Transverse colon (tissue), 4 donors: ENCODE measurements at regions not wholly inside any gene's neighbourhood (a gene's known extent, or its start where the extent isn't known, plus 50 kb on each side); places are given as distances from the start of the nearest gene placed in this dataset.

ENCODE experiments used
- EP300 ChIP-seq: sonication (generic); formaldehyde crosslinking; IDR thresholded peaks from one replicate; pipeline ENCODE4 v1.6.1; 2017; ENCODE audit warnings: antibody characterized with exemption, low read depth
- POLR2A ChIP-seq: fragments of 450-650 bp; IDR thresholded peaks from one replicate; pipeline ENCODE4 v1.6.1; 2016; ENCODE audit warnings: antibody characterized with exemption, mild to moderate bottlenecking, moderate library complexity
- POLR2AphosphoS5 ChIP-seq, 3 donors: sonication (generic); formaldehyde crosslinking; IDR thresholded peaks; one replicate each; pipeline ENCODE4 v1.6.1; 2016; ENCODE audit warnings: antibody characterized with exemption in 3 of 3
- TF ChIP-seq, protein P1 (sequence below), 5 experiments: fragments of 200-600 bp in 3 of 5; fragments of 450-650 bp in 2 of 5; sonication (generic) in 3 of 5; IDR thresholded peaks; 1 replicate in 2 of 5; 2 replicates in 3 of 5; pipeline ENCODE4 v1.5.1; 2016 to 2017; ENCODE audit warnings: antibody characterized with exemption in 5 of 5, inconsistent platforms in 3 of 5, mild to moderate bottlenecking in 2 of 5, moderate library complexity in 1 of 5

DNA sequence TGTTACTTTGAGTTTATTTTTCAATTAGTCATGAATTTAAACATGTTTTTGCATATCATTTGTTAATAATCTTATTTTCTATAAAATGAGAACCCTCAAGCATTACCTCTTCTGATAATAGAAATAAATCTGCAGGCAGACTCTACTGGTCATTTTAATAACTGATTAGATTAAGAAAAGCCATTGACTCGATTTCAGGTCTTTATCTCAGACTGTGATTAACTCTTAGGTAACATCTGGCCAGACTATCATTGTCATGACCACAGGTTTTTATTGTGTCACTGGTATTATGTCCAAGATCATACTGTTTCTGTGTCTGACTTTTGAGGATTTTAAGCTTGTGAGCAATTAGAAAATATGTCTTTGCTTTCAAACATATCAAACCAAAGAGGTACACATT is 83.6 kb upstream of the SLC13A1 start:
- TF ChIP-seq, protein P1, sequence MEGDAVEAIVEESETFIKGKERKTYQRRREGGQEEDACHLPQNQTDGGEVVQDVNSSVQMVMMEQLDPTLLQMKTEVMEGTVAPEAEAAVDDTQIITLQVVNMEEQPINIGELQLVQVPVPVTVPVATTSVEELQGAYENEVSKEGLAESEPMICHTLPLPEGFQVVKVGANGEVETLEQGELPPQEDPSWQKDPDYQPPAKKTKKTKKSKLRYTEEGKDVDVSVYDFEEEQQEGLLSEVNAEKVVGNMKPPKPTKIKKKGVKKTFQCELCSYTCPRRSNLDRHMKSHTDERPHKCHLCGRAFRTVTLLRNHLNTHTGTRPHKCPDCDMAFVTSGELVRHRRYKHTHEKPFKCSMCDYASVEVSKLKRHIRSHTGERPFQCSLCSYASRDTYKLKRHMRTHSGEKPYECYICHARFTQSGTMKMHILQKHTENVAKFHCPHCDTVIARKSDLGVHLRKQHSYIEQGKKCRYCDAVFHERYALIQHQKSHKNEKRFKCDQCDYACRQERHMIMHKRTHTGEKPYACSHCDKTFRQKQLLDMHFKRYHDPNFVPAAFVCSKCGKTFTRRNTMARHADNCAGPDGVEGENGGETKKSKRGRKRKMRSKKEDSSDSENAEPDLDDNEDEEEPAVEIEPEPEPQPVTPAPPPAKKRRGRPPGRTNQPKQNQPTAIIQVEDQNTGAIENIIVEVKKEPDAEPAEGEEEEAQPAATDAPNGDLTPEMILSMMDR (IDR thresholded peaks at IDR 0.05), result no peak
- TF ChIP-seq POLR2A, result no peak
- no peak for TF ChIP-seq POLR2AphosphoS5 (IDR thresholded peaks at IDR 0.05)
- no peak for TF ChIP-seq EP300
